Ishikawa (cell line): ENCODE measurements at regions not wholly inside any gene's neighbourhood (a gene's known extent, or its start where the extent isn't known, plus 50 kb on each side); places are given as distances from the start of the nearest gene placed in this dataset.

Source experiments
- CEBPB ChIP-seq: IDR thresholded peaks from 2 replicates; pipeline ENCODE4 v1.6.1; 2012
- CREB1 ChIP-seq: IDR thresholded peaks from 2 replicates; pipeline ENCODE4 v1.6.1; 2012; ENCODE audit warnings: low read depth
- EGR1 ChIP-seq: IDR thresholded peaks from 2 replicates; pipeline ENCODE4 v1.6.1; 2012
- EP300 ChIP-seq: IDR thresholded peaks from 2 replicates; pipeline ENCODE4 v1.6.1; 2012; ENCODE audit warnings: borderline replicate concordance
- FOXM1 ChIP-seq: IDR thresholded peaks from 2 replicates; pipeline ENCODE4 v1.6.1; 2012; ENCODE audit warnings: low read depth, borderline replicate concordance
- MAX ChIP-seq: IDR thresholded peaks from 2 replicates; pipeline ENCODE4 v1.6.1; 2012
- NFIC ChIP-seq: IDR thresholded peaks from 2 replicates; pipeline ENCODE4 v1.6.1; 2012
- RAD21 ChIP-seq: IDR thresholded peaks from 2 replicates; pipeline ENCODE4 v1.6.1; 2012; ENCODE audit warnings: low read depth
- REST ChIP-seq: IDR thresholded peaks from 2 replicates; pipeline ENCODE4 v1.6.1; 2012; ENCODE audit warnings: low read depth, mild to moderate bottlenecking
- TAF1 ChIP-seq: IDR thresholded peaks from 2 replicates; pipeline ENCODE4 v1.6.1; 2012; ENCODE audit warnings: low read depth, mild to moderate bottlenecking
- TCF12 ChIP-seq: IDR thresholded peaks from 2 replicates; pipeline ENCODE4 v1.6.1; 2012; ENCODE audit warnings: low read depth
- TEAD4 ChIP-seq: IDR thresholded peaks from 2 replicates; pipeline ENCODE4 v1.6.1; 2012
- USF1 ChIP-seq: IDR thresholded peaks from 2 replicates; pipeline ENCODE4 v1.6.1; 2012
- YY1 ChIP-seq: IDR thresholded peaks from 2 replicates; pipeline ENCODE4 v1.6.1; 2012; ENCODE audit warnings: low read depth
- ZBTB7A ChIP-seq: IDR thresholded peaks from 2 replicates; pipeline ENCODE4 v1.6.1; 2012; ENCODE audit warnings: low read depth

- TF ChIP-seq TAF1 (no peak), EP300 (no peak), TEAD4 (no peak)
Measured at GRCh38 chr5:100165309-100165708, 369.9 kb upstream of the FAM174A start.

GRCh38 chr5:100161868-100162267 is 373.3 kb upstream of the FAM174A start:
- TF ChIP-seq ZBTB7A (no peak), TAF1 (no peak), TEAD4 (no peak), FOXM1 (no peak), RAD21 (no peak), EP300 (no peak), CEBPB (no peak), YY1 (no peak)

- TF ChIP-seq ZBTB7A: no peak
- TF ChIP-seq TAF1: no peak
- no peak for TF ChIP-seq CEBPB
- no peak for TF ChIP-seq FOXM1
- TF ChIP-seq NFIC: no peak
- TF ChIP-seq YY1: no peak
- TF ChIP-seq USF1: no peak
- TF ChIP-seq TEAD4: no peak
Measured at GRCh38 chr5:100157066-100157465, 378.1 kb upstream of the FAM174A start.

- TF ChIP-seq FOXM1 (no peak), TCF12 (no peak), NFIC (no peak), RAD21 (no peak), ZBTB7A (no peak), EGR1 (no peak), USF1 (no peak), CREB1 (no peak), TEAD4 (no peak), YY1 (no peak), MAX (no peak), EP300 (no peak), CEBPB (no peak), REST (no peak), TAF1 (no peak)
Measured at GRCh38 chr5:100148239-100148638, 386.9 kb upstream of the FAM174A start.

- TF ChIP-seq CREB1 (no peak), USF1 (no peak), EP300 (no peak), NFIC (no peak), REST (no peak), CEBPB (no peak), ZBTB7A (no peak), YY1 (no peak), TAF1 (no peak), RAD21 (no peak), EGR1 (no peak), TEAD4 (no peak), MAX (no peak), TCF12 (no peak), FOXM1 (no peak)
Measured at GRCh38 chr5:100142607-100143006, 392.6 kb upstream of the FAM174A start.

- no peak for TF ChIP-seq TEAD4
- TF ChIP-seq NFIC: no peak
- no peak for TF ChIP-seq USF1
- no peak for TF ChIP-seq EP300
- TF ChIP-seq TCF12: no peak
- TF ChIP-seq REST: no peak
- TF ChIP-seq ZBTB7A: no peak
Measured at GRCh38 chr5:100131161-100131560, 404.0 kb upstream of the FAM174A start.
